ENCODE measurements at regions not wholly inside any gene's neighbourhood (a gene's known extent, or its start where the extent isn't known, plus 50 kb on each side); places are given as distances from the start of the nearest gene placed in this dataset.
A peak's percentile ranks its signal among the peaks of the same experiment; 100 is the strongest.

DNA sequence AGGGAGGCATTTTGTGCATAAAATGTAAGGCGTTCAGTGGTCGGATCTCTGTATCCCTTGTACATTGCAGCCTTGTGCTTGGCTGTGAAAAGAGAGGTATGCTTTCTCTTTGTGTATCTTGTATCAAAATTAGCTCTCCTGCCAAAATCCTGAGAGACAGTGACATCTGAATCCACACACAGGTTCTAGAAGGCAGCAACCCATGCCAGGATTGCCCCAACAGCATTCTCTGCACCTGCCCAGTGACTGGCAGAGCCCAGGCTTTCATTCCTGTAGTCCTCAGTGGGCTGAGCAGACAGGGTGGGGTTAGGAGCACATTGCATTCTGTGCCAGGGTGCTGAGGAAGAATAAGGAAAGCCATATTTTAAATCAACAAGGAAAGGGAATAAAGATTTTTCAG, 740.3 kb upstream of the RAB6C start:
- TF ChIP-seq POLR2AphosphoS5 (IDR thresholded peaks at IDR 0.05): no peak
- no peak for TF ChIP-seq POLR2A (IDR thresholded peaks at IDR 0.05)
- TF ChIP-seq, protein P1, sequence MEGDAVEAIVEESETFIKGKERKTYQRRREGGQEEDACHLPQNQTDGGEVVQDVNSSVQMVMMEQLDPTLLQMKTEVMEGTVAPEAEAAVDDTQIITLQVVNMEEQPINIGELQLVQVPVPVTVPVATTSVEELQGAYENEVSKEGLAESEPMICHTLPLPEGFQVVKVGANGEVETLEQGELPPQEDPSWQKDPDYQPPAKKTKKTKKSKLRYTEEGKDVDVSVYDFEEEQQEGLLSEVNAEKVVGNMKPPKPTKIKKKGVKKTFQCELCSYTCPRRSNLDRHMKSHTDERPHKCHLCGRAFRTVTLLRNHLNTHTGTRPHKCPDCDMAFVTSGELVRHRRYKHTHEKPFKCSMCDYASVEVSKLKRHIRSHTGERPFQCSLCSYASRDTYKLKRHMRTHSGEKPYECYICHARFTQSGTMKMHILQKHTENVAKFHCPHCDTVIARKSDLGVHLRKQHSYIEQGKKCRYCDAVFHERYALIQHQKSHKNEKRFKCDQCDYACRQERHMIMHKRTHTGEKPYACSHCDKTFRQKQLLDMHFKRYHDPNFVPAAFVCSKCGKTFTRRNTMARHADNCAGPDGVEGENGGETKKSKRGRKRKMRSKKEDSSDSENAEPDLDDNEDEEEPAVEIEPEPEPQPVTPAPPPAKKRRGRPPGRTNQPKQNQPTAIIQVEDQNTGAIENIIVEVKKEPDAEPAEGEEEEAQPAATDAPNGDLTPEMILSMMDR (IDR thresholded peaks at IDR 0.05): no peak
- 62% methylated on average over 2 of the region's 2 CpGs for whole genome bisulfite sequencing
- intact Hi-C loops (cut with DNase I): no loop called here
- Histone ChIP-seq H3K4me3 (no peak overlapping the region), H3K4me1 (replicated peaks) (no peaks in the 10 kb centered on the region), H3K9me3 (no peaks in the 10 kb centered on the region), H3K27me3 (replicated peaks; ENCODE audit: insufficient read depth) (no peaks in the 10 kb centered on the region), H3K36me3 (no peaks in the 10 kb centered on the region), H3K27ac (no peak overlapping the region)
- DNase-seq (ENCODE audit: low spot score): no peak

DNA sequence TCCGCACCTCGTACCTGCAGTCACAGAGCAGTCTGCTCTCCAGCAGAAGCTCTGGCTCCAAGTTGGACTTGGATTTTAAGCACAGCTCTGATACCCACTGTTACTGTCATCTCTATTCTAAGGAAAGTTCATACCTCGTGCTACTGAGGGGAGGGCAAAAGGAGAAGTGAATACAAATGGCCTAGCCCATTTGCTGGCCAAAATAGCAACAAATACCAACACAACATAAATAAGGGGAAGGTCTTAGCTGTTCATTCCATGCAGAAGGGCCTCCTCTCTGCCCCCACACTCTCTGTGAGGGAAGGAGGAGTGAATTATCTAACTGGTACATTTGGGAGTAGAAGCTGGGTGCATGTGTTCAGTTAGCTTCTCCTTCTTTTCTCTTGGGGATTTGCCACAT, 739.4 kb upstream of the RAB6C start:
- intact Hi-C loops (cut with DNase I): no loop called here
- Histone ChIP-seq H3K27ac (no peak overlapping the region), H3K36me3 (no peaks in the 10 kb centered on the region)

DNA sequence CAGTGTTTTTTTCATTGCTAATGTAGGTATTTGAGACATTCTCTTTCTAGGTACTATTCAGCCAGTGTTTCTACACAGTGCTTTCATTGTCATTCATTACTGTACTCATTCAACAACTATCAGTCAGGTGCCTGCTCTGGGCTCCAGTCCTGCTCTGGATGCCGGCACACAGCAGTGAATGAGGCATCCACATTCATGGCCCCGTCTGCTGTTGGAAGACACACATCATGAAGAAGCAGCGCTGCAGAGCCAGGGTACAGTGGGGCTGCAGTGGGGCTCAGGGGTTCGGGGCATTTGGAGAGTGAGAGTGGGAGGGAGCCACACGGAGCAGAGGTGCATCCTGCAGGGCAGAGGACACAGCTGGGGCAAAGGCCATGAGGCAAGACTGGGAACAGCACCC, 737.2 kb upstream of the RAB6C start:
- intact Hi-C loops (cut with DNase I): no loop called here
- H3K4me3 ChIP-seq: no peak overlapping the region
- TF ChIP-seq POLR2AphosphoS5 (IDR thresholded peaks at IDR 0.05): no peak
- no peaks in the 10 kb centered on the region for H3K27me3 ChIP-seq (replicated peaks; ENCODE audit: insufficient read depth)
- H3K9me3 ChIP-seq: no peaks in the 10 kb centered on the region
- H3K27ac ChIP-seq: no peak overlapping the region
- WGBS: 89% methylated on average over 5 of the region's 5 CpGs
- no peak for DNase-seq (ENCODE audit: low spot score)
- no peaks in the 10 kb centered on the region for H3K36me3 ChIP-seq
- no peaks in the 10 kb centered on the region for H3K4me1 ChIP-seq (replicated peaks)

More for the DNA sequence above, 739.4 kb upstream of the RAB6C start:
- TF ChIP-seq POLR2AphosphoS5 (IDR thresholded peaks at IDR 0.05) (no peak), POLR2A (IDR thresholded peaks at IDR 0.05) (no peak)
- TF ChIP-seq, protein P1 (IDR thresholded peaks at IDR 0.05): no peak
- Histone ChIP-seq H3K4me1 (replicated peaks) (no peaks in the 10 kb centered on the region), H3K4me3 (no peak overlapping the region), H3K9me3 (no peaks in the 10 kb centered on the region), H3K27me3 (replicated peaks; ENCODE audit: insufficient read depth) (no peaks in the 10 kb centered on the region)
- DNase-seq (ENCODE audit: low spot score): no peak
- 91% methylated on average over 3 of the region's 3 CpGs for WGBS

DNA sequence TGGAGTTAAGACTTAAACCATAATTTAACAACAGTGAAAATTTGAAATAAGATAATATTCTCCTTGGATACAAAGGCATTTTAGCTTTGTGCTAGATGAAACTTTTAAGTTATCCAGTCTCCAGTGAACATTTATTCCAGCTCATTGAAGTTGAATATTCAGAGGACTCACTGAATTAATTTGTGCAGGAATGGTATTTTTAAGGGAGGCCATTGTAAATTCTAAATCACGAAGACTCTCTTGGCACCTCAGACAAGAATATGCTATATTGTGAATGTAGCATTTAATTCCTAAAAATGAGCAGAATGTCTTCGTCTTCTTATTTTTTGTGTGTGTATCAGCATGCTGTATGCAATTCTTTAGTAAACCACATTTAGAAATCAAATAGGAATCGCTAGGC, 731.7 kb upstream of the RAB6C start:
- 80% methylated on average over 3 of the region's 3 CpGs for WGBS

DNA sequence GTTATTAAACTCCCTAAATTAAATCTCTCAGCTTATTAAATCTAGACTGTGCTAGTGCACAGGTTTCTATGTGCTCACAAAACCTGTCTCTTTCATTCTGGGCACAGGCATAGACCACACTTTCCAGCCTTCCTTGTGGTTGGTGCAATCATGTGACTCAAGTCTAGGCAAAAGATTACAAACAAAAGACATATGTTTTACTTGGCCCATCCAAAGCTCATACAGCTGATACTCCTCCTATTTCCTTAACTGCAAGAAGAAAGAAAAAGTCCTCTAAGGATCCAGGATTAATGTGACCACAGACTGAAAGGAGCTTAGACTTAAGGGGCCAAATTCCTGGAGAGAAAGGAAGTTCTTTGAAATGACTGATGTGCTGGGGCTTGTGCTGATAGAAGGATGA, 731.3 kb upstream of the RAB6C start:
- no peaks in the 10 kb centered on the region for H3K4me1 ChIP-seq (replicated peaks)
- peak; percentile 28 for TF ChIP-seq POLR2AphosphoS5 (IDR thresholded peaks at IDR 0.05)
- no peak for TF ChIP-seq POLR2A (IDR thresholded peaks at IDR 0.05)
- no peak overlapping the region for H3K27ac ChIP-seq
- no peak overlapping the region for H3K4me3 ChIP-seq
- no peaks in the 10 kb centered on the region for H3K27me3 ChIP-seq (replicated peaks; ENCODE audit: insufficient read depth)
- DNase-seq (ENCODE audit: low spot score): peak; percentile 21
- no peaks in the 10 kb centered on the region for H3K36me3 ChIP-seq
- intact Hi-C loops (cut with DNase I): no loop called here
- H3K9me3 ChIP-seq: no peaks in the 10 kb centered on the region

More for the DNA sequence above, 731.7 kb upstream of the RAB6C start:
- TF ChIP-seq POLR2AphosphoS5 (IDR thresholded peaks at IDR 0.05) (no peak), POLR2A (IDR thresholded peaks at IDR 0.05) (no peak)
- no peak for DNase-seq (ENCODE audit: low spot score)
- no peaks in the 10 kb centered on the region for H3K9me3 ChIP-seq
- H3K27ac ChIP-seq: no peak overlapping the region
- H3K27me3 ChIP-seq (replicated peaks; ENCODE audit: insufficient read depth): no peaks in the 10 kb centered on the region
- no peaks in the 10 kb centered on the region for H3K4me1 ChIP-seq (replicated peaks)
- no peaks in the 10 kb centered on the region for H3K36me3 ChIP-seq
- H3K4me3 ChIP-seq: no peak overlapping the region
- intact Hi-C loops (cut with DNase I): no loop called here

DNA sequence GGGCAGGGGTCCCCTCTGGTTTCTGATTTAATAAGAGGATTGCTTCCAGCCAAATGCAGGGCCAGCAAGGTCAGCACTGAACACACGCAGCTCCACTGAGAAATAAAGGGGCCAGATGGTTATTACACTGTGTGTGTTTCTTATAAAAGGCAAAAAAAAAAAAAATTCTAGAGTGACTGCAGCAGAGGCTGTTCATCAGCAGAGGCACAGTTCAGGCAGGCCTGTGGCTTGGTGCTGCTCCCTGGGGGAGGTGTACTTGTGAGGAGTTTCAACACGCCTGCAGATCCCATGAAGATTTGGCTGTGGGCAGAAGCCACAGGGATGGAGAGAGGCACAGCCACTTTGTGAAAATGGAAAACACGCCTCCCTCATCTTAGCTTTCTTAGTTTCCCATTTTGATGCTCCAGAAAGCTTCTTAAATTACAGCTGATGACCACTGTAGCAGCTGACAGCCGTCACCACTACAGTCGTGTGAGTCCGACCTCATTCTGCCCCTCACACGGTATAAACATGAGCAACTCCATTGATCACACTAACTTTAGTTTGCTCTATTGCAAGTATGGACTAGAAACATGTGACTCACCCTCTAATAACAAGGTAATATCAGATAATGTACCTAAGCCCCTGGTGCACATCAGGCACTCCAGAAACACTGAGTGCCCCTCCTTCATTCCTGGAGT, 726.5 kb upstream of the RAB6C start:
- no peak overlapping the region for H3K4me3 ChIP-seq
- WGBS: 47% methylated on average over 7 of the region's 7 CpGs
- DNase-seq (ENCODE audit: low spot score): no peak
- H3K36me3 ChIP-seq: no peaks in the 10 kb centered on the region
- no peaks in the 10 kb centered on the region for H3K27me3 ChIP-seq (replicated peaks; ENCODE audit: insufficient read depth)
- TF ChIP-seq, protein P1 (IDR thresholded peaks at IDR 0.05): no peak
- TF ChIP-seq POLR2A (IDR thresholded peaks at IDR 0.05) (no peak), POLR2AphosphoS5 (IDR thresholded peaks at IDR 0.05) (no peak)
- intact Hi-C loops (cut with DNase I): no loop called here
- H3K9me3 ChIP-seq: no peaks in the 10 kb centered on the region
- no peaks in the 10 kb centered on the region for H3K4me1 ChIP-seq (replicated peaks)
- H3K27ac ChIP-seq: no peak overlapping the region

All from prostate gland (tissue), 2 donors.